ENCODE measurements at regions not wholly inside any gene's neighbourhood (a gene's known extent, or its start where the extent isn't known, plus 50 kb on each side); places are given as distances from the start of the nearest gene placed in this dataset.

DNA sequence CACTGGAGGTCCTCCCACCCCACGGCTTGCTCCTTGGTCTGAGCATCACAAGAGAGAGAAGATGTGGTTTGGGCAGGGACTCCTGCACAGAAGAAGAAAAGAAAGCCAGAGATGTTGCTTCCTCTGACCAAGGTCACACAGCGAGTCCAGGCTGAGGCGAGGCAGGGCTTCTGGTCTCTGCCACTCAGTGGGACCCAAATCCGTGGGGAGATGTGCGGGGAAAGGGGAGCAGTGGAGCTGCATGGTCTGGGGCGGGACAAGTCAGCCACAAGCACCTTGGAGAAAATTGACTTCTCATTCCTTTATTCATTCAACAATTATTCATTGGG, 150.9 kb downstream of the C9orf50 start:
- no peak for DNase-seq

GRCh38 chr9:129469188-129469987, 151.5 kb downstream of the C9orf50 start:
- DNase-seq, result no peak

GRCh38 chr9:129467739-129468666, 152.9 kb downstream of the C9orf50 start:
- DNase-seq, result no peak

DNA sequence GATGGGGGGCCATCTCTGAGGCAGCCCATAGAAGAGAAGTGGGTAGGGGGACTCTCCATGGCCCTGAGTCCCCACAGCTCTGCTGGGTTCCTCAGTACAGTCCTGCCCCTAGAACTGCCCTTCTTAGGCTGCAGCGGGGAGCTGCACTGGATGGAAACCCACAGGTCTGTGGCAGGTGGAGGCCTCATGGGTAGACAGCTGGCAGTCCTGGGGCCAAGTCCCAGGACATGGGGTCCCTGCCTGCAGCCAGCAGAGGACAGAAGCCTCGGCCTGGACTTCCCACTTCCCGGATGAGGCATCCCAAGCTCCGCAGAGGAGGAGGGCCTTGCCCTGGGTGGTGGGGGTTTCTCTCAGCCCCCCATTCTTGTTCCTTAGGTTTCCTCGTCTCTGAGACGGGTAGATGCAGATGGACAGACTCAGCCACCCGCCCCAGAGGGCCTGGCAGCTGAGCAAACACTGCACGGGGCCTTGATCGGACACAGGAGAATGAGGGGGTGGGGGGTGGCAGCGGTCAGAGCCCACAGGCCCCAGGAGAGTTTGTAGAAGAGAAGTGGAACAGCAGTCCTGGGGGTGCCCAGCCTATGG, 153.8 kb downstream of the C9orf50 start:
- DNase-seq, result no peak

- DNase-seq, result no peak
Measured at GRCh38 chr9:129465834-129466535, 154.9 kb downstream of the C9orf50 start.

DNA sequence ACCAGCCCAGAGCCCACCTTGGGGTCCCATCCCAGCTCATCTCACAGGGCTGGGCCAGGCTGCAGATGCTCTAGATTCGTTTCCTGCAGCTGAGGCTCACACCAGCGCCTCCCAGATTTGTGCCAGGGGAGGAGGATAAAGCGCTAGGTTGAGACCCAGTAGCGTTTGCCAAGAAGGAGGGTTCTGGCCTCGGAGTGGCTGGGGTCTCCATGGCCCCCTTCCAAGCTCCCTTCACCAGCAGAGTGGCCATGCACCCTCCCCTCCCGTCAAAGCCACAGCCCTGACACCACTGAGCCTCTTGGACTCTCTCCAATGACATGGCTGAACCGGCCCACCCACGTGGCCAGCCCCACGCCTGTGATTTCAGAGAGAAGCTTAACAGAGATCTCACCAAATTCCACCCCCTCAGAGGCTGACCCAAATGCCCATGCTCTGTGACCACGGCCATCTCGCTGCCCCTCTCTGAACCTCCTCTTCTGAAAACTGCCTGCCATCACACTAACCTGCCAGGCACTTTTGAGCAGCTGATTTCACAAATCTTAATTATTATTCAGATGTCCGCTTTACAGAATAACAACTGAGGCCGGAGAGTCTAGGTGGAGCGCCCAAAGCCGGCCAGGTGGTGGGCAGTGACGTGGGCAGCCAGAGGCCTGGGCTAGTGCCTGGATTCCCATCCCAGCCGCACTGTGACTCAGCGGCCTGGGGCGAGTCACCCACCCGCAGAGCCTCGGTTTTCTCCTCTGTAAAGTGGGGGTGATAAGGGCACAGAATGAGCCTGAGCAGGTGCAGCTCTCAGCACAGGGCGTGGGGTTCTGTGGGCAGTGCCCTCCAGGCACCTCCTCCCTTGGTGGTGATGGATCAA, 155.7 kb downstream of the C9orf50 start:
- DNase-seq, result no peak

GRCh38 chr9:129463994-129464393, 156.9 kb downstream of the C9orf50 start:
- no peak for DNase-seq

- no peak for DNase-seq
Measured at GRCh38 chr9:129463477-129463876, 157.4 kb downstream of the C9orf50 start.

DNA sequence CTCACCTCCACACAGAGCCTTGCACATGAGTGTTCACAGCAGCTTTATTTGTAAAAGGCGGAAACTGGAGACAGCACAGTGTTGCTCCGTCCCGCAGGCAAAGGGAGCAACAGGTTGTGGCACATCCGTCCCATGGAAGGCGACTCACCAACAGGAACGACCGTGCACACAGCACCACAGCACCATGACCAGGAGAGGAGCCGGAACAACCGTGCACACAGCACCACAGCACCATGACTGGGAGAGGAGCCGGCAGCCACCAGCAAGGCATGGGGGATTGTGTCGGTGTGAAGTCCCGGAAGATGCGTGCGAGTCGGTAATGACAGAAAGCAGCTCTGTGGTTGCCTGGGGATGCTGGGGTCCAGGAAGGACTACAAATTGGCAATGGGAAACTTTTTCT, 158.5 kb downstream of the C9orf50 start:
- no peak for DNase-seq

GRCh38 chr9:129460323-129461261, 160.3 kb downstream of the C9orf50 start:
- DNase-seq, result peak; percentile 91 to 92

DNA sequence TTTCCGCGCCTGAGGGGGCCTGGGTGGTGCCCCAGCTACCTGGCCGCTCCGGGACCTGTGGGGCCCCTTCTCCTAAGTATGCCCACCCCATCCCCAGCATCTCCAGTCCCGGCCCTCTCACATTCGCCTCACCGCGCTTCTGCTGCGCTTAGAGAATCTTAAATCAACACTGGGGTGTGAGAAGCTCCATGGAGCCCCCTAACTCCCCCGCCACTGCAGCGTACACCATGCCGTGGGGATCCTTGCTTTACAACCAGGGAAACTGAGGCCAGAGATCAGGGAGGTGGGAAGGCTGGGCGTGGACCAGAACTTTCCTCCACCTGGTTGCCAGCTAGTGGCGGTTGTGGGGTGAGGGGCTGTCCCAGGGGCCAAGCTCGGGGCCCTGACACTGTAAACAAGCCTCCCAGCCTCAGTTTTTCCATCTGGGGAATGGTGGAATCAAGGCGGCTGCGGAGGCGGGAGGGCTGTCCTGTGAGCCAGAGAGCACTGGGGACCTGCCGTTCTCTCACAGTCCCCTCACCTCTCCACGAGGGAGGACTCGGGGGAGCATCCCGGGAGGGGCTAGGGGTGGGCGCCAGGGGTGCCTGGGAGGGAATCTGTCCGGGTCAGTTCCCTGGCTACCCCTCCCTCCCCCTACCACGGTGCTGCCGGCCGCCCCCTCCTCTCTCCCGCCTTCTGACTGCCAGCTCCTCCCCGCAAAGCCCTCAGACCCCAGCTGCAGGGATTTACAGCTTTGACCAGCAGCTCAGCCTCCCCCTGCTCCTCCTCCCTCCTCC, 161.2 kb downstream of the C9orf50 start:
- DNase-seq, result no peak

GRCh38 chr9:129458663-129459546, 162.0 kb downstream of the C9orf50 start:
- DNase-seq, result peak; percentile 24 to 42

GRCh38 chr9:129458155-129458661, 162.7 kb downstream of the C9orf50 start:
- DNase-seq, result peak; percentile 56 to 75

DNA sequence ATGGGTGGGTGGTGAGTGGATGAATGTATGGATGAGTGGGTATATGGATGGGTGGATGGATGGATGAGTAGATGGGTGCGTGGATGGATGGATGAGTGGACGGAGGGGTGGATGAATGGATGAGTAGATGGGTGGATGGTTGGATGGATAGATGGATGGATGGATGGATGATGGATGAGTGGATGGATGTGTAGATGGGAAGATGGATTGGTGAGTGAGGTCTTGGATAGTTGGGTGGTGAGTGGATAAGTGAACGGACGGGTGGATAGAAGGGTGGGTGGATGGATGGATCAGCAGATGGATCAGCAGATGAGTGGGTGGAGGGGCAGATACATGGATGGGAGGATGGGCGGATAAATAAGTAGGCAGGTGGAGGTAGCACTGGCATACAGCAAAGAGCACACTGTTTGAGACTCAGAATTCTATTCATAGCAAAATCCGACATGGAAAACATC, 163.5 kb downstream of the C9orf50 start:
- DNase-seq, result no peak

GRCh38 chr9:129456549-129457324, 164.2 kb downstream of the C9orf50 start:
- no peak for DNase-seq

DNA sequence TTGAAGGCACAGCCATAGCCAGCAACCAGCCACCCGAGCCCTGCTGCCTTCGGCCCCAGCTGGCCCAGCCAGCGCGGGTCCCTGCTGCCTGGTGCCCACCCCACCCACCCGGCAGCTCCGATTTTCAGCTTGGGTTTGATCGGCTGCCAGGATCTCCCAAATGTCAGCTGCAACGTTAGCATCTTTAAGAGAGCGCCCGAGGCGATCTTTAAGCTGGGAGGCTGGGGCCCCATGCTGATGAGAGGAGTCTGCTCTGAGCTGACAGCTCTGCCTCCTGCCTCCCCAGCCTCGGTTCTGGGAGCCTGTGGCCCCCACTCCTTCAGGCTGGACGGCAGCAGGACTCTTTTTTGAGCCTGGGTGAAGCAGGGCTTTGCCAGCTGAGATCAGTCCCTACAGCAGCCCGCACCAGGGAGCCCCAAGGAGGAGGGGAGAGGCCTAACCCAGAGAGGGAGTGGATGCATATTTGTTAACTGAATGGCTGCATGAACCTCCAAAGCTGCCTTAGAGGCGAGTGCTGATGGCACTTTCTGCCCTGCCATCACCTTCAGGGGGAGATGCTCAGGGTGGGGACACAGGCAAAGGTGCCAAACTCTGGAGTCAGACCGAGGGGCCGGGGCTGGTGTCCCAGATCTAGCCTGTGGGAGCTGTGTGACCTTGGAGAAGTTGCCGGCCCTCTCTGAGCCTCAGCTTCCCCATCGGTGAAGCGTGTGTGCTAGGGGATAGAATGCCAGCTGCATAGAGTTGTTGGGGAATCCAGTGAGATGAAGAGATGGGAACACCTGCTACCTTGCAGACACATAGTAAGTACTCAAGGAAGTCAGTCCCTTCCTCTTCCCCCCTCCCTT, 165.5 kb downstream of the C9orf50 start:
- no peak for DNase-seq
